Fibroblast of the aortic adventitia (primary cell): ENCODE measurements at regions not wholly inside any gene's neighbourhood (a gene's known extent, or its start where the extent isn't known, plus 50 kb on each side); places are given as distances from the start of the nearest gene placed in this dataset.
A peak's percentile ranks its signal among the peaks of the same experiment; 100 is the strongest.

Experiments used
- DNase-seq: peaks from one replicate; pipeline ENCODE4 v3.0.0-alpha.2; 2010; ENCODE audit warnings: low read depth
- H3K4me3 ChIP-seq: 2 replicates; pipeline ENCODE4 v1.5.1; 2011; ENCODE audit warnings: low read depth, mild to moderate bottlenecking, control low read depth, low read length, moderate library complexity
- CTCF ChIP-seq: IDR thresholded peaks from 2 replicates; pipeline ENCODE4 v1.5.1; 2011; ENCODE audit warnings: mild to moderate bottlenecking, low read length, control low read depth, inconsistent platforms; ENCODE audit not compliant: insufficient read depth

DNA sequence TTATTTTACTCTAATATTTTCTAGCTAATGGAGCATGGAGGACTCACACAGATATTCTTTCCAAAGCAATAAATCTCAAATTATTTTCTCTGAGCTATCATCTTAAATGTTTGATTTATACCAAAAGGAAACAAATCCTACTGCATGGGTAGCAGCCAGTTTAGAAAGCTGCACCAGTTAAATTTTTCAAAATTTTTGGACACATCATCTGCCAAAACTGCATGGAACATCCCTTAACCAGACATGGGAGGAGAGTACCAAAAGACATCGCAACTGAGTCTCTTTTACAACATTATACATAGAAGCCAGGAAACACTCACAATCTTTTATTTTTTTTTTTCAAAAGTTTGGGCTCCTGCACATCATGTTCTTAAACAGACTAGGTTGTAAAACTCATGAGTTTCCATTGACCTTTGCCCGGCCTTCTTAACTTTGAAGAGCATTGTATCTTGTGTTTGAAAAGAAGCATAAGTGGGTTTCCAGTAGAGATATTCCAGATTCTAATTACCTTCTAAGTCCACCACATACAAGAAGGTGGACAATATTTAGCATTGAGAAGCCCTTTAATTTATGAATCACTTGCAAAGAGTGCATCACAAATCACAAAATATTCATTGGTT, 87.7 kb upstream of the HMGCLL1 start:
- DNase-seq = no peak
- H3K4me3 ChIP-seq = no peak overlapping the region
- no peak for TF ChIP-seq CTCF

- no peak for TF ChIP-seq CTCF
- DNase-seq = no peak
- H3K4me3 ChIP-seq = no peak overlapping the region
Measured at GRCh38 chr6:55666037-55666436, 87.0 kb upstream of the HMGCLL1 start.

DNA sequence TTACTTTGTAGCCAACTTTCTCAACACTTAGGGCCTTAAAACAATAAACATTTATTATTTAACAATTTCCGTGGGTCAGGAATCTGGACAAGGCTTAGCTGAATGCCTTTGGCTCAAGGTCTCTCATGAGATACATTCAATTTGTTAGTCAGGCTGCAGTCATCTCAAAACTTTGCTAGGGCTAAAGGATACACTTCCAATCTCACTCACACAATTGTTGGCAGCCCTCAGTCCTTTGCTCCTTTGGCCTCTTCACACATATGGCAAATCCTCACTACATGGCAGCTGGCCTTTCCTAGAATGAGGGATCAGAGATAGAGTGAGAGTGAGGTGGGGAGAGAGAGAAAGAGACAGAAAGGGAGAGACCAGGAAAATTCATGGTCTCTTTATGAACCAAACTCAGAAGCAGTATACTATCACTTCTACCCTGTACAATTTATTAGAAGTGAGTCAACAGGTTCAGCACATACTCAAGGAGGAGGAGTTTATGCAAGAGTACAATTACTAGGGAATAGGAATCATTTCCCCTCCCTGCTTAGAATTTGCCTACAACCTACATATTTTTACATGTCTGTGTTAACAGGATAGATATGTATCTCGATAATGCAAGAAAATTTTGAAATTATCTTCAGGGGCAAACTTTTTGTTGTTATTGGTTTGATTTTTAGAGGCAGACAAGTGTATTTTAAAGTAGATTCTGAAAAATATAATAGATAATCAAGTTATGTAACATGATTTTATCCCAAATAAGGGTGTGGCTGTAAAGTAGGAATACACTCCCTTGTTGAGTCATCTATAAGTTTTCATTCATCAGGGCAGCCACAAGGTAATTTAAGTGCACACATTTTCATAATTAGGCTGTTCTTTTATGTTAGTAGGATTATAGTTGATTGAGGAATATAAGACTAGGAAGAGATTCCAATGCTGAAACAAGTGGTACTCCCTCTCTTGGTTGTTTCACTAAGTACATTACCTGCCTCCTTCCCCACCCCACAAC, 85.9 kb upstream of the HMGCLL1 start:
- DNase-seq = peak; percentile 54
- TF ChIP-seq CTCF = no peak
- no peak overlapping the region for H3K4me3 ChIP-seq

DNA sequence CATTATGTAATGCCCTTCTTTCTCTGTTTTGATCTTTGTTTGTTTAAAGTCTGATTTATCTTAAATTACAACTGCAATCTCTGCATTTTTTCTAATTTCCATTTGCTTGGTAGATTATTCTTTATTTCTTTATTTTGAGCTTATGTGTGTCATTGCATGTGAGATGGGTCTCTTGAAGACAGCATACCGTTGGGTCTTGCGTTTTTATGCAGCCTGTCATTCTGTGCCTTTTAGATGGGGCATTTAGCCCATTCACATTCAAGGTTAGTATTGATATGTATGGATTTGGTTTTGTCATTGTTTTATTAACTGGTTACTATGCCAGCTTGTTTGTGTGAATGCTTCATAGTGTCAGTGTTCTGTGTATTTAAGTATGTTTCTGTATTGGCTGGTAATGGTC, 84.9 kb upstream of the HMGCLL1 start:
- no peak overlapping the region for H3K4me3 ChIP-seq
- no peak for TF ChIP-seq CTCF
- DNase-seq = no peak

- TF ChIP-seq CTCF = no peak
- H3K4me3 ChIP-seq = no peak overlapping the region
- DNase-seq = no peak
Measured at GRCh38 chr6:55659304-55659703, 80.3 kb upstream of the HMGCLL1 start.

DNA sequence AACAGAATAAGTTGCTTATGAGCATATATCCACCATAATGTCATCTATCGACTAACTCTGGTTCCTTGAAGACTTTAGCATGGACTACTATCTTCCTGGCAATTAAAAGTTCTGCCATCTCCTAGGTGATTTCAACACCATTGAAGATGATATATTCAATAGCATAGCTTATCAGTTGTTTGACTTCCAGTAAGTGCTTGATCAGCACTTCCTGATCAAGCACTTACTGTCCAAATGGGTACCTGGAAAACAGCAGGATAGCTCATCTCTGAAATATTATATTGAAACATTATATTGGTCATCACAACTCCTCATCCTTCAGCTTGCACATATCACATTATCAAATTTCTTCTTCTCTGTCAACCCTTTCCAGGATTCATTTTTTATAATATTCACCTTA, 75.5 kb upstream of the HMGCLL1 start:
- TF ChIP-seq CTCF = no peak
- H3K4me3 ChIP-seq = no peak overlapping the region
- DNase-seq = no peak
